ENCODE measurements at regions not wholly inside any gene's neighbourhood (a gene's known extent, or its start where the extent isn't known, plus 50 kb on each side); places are given as distances from the start of the nearest gene placed in this dataset.

GRCh38 chr2:128552141-128552805 lies 233.6 kb upstream of the HS6ST1 start:
- Histone ChIP-seq H4K20me1 (ENCODE audit: insufficient read depth, low read length) (no peaks in the 10 kb centered on the region), H3K36me3 (replicated peaks; ENCODE audit: low read depth, low read length) (no peaks in the 10 kb centered on the region), H2AFZ (ENCODE audit: low read depth, low read length) (no peak overlapping the region), H3K4me2 (ENCODE audit: low read length) (no peak overlapping the region), H3K9me3 (ENCODE audit: insufficient read depth, low read length) (no peaks in the 10 kb centered on the region), H3K79me2 (ENCODE audit: low read length) (no peaks in the 10 kb centered on the region), H3K9ac (ENCODE audit: low read length) (no peak overlapping the region), H3K4me1 (ENCODE audit: low read length) (no peaks in the 10 kb centered on the region), H3K27me3 (ENCODE audit: low read depth, low read length) (no peaks in the 10 kb centered on the region), H3K4me3 (ENCODE audit: low read length) (no peak overlapping the region), H3K27ac (ENCODE audit: low read length) (no peak overlapping the region)
- TF ChIP-seq, protein P1, sequence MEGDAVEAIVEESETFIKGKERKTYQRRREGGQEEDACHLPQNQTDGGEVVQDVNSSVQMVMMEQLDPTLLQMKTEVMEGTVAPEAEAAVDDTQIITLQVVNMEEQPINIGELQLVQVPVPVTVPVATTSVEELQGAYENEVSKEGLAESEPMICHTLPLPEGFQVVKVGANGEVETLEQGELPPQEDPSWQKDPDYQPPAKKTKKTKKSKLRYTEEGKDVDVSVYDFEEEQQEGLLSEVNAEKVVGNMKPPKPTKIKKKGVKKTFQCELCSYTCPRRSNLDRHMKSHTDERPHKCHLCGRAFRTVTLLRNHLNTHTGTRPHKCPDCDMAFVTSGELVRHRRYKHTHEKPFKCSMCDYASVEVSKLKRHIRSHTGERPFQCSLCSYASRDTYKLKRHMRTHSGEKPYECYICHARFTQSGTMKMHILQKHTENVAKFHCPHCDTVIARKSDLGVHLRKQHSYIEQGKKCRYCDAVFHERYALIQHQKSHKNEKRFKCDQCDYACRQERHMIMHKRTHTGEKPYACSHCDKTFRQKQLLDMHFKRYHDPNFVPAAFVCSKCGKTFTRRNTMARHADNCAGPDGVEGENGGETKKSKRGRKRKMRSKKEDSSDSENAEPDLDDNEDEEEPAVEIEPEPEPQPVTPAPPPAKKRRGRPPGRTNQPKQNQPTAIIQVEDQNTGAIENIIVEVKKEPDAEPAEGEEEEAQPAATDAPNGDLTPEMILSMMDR (IDR thresholded peaks at IDR 0.05; ENCODE audit: low read depth, low read length) = no peak
- TF ChIP-seq EZH2phosphoT487 (IDR thresholded peaks at IDR 0.05; ENCODE audit: low read depth) = no peak

GRCh38 chr2:128552806-128553551 lies 234.3 kb upstream of the HS6ST1 start:
- H4K20me1 ChIP-seq (ENCODE audit: insufficient read depth, low read length) = no peaks in the 10 kb centered on the region
- no peaks in the 10 kb centered on the region for H3K27me3 ChIP-seq (ENCODE audit: low read depth, low read length)
- no peak for TF ChIP-seq EZH2phosphoT487 (IDR thresholded peaks at IDR 0.05; ENCODE audit: low read depth)
- TF ChIP-seq, protein P1 (IDR thresholded peaks at IDR 0.05; ENCODE audit: low read depth, low read length) = no peak
- no peak overlapping the region for H3K4me2 ChIP-seq (ENCODE audit: low read length)
- H3K9ac ChIP-seq (ENCODE audit: low read length) = no peak overlapping the region
- H3K4me1 ChIP-seq (ENCODE audit: low read length) = no peaks in the 10 kb centered on the region
- H3K27ac ChIP-seq (ENCODE audit: low read length) = no peak overlapping the region
- H3K9me3 ChIP-seq (ENCODE audit: insufficient read depth, low read length) = no peaks in the 10 kb centered on the region
- no peaks in the 10 kb centered on the region for H3K79me2 ChIP-seq (ENCODE audit: low read length)
- no peak overlapping the region for H2AFZ ChIP-seq (ENCODE audit: low read depth, low read length)
- H3K4me3 ChIP-seq (ENCODE audit: low read length) = no peak overlapping the region
- no peaks in the 10 kb centered on the region for H3K36me3 ChIP-seq (replicated peaks; ENCODE audit: low read depth, low read length)

- Histone ChIP-seq H3K4me3 (ENCODE audit: low read length) (no peak overlapping the region), H3K9me3 (ENCODE audit: insufficient read depth, low read length) (no peaks in the 10 kb centered on the region), H3K36me3 (replicated peaks; ENCODE audit: low read depth, low read length) (no peaks in the 10 kb centered on the region), H3K27ac (ENCODE audit: low read length) (no peak overlapping the region), H3K27me3 (ENCODE audit: low read depth, low read length) (no peaks in the 10 kb centered on the region), H4K20me1 (ENCODE audit: insufficient read depth, low read length) (no peaks in the 10 kb centered on the region), H3K79me2 (ENCODE audit: low read length) (no peaks in the 10 kb centered on the region), H3K4me2 (ENCODE audit: low read length) (no peak overlapping the region), H2AFZ (ENCODE audit: low read depth, low read length) (no peak overlapping the region), H3K9ac (ENCODE audit: low read length) (no peak overlapping the region), H3K4me1 (ENCODE audit: low read length) (no peaks in the 10 kb centered on the region)
- TF ChIP-seq, protein P1 (IDR thresholded peaks at IDR 0.05; ENCODE audit: low read depth, low read length) = no peak
- no peak for TF ChIP-seq EZH2phosphoT487 (IDR thresholded peaks at IDR 0.05; ENCODE audit: low read depth)
Measured at GRCh38 chr2:128554151-128554769, 235.6 kb upstream of the HS6ST1 start.

DNA sequence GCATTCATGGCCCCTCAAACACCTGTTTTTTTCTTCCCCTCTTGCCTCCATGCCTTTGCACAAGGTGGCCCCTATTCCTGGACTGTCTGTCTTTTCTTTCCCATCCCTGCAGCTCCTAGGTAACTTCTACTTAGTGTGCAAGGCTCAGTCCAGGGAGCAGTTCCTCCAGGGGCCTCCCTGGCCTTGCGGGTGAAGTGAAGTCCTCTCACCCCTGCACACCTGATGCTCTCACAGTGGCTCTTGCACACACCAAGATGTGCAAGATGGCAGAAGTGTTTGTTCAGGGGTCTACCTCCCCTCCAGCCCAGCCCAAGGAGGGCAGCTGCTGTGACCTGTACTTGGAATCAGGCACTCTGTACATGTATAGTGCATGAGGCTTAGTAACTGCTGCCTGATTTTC lies 236.8 kb upstream of the HS6ST1 start:
- Histone ChIP-seq H3K79me2 (ENCODE audit: low read length) (no peaks in the 10 kb centered on the region), H3K4me3 (ENCODE audit: low read length) (no peak overlapping the region), H2AFZ (ENCODE audit: low read depth, low read length) (no peak overlapping the region), H4K20me1 (ENCODE audit: insufficient read depth, low read length) (no peaks in the 10 kb centered on the region), H3K27ac (ENCODE audit: low read length) (no peak overlapping the region), H3K4me2 (ENCODE audit: low read length) (no peak overlapping the region), H3K36me3 (replicated peaks; ENCODE audit: low read depth, low read length) (no peaks in the 10 kb centered on the region), H3K9ac (ENCODE audit: low read length) (no peak overlapping the region), H3K27me3 (ENCODE audit: low read depth, low read length) (no peaks in the 10 kb centered on the region), H3K4me1 (ENCODE audit: low read length) (no peaks in the 10 kb centered on the region), H3K9me3 (ENCODE audit: insufficient read depth, low read length) (no peaks in the 10 kb centered on the region)
- TF ChIP-seq EZH2phosphoT487 (IDR thresholded peaks at IDR 0.05; ENCODE audit: low read depth) = no peak
- TF ChIP-seq, protein P1 (IDR thresholded peaks at IDR 0.05; ENCODE audit: low read depth, low read length) = no peak
